ENCODE measurements at regions not wholly inside any gene's neighbourhood (a gene's known extent, or its start where the extent isn't known, plus 50 kb on each side); places are given as distances from the start of the nearest gene placed in this dataset.

DNA sequence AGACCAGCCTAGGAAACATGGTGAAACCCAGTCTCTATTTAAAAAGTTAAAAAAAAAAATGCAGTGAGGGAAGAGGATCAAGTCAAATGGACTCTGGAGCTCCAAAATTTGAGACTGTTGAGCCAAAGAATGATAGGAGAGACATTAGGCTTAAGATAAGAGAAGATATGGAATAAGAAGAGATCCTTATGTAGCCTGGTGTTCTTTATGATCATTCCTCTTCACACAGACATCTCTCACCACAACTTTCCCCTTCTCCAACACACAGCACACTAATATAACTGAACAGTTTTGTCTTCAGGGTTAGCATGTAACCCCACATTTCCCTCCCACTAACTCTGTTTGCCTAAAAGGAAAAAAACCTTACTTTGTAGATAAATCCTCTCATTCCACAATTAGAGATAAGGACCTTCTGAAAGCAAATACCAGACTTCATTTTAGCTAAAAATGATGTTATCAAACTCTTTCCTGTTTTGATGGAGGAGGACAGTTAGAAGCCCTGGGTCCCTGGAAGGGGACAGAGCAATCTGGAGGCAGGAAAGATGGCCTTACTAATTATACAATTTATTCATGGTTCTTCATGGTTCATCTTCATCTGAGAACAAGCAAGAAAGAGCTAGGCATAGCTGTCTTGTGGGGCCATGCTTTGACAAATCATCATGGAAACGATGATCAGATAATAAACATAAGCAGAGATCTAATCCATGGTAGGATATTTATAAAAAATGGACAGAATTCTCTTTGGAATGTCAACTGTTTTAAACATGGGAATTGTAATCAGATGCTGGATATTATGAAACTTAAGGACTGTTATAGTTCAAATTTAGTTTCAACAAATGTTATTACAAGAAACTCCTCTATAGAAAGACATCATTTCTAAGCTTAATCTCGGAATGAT, 96.7 kb upstream of the S1PR1 start:
- Histone ChIP-seq H3K4me3 (ENCODE audit: low read depth, low read length) (no peak overlapping the region), H3K9me3 (ENCODE audit: control insufficient read depth, insufficient read depth, low read depth, low read length) (no peaks in the 10 kb centered on the region), H3K27ac (ENCODE audit: extremely low read depth, low read depth, low read length) (no peak overlapping the region), H3K36me3 (ENCODE audit: control insufficient read depth in 2 of 2, insufficient read depth in 1 of 2, low read length in 2 of 2) (no peaks in the 10 kb centered on the region), H3K4me1 (ENCODE audit: control insufficient read depth, insufficient read depth, low read length) (peaks cover 8% of the 10 kb centered on the region)
- POLR2A ChIA-PET: interaction anchor here (1.2 kb wide), 1 partner anchor 148 kb away, joined by 4 read pairs; no protein-coding TSS in a partner anchor
- CTCF ChIA-PET: interaction anchor here (0.6 to 7.4 kb wide), 6 partner anchors 9 to 390 kb away, joined by 3 to 67 read pairs (median 4); no protein-coding TSS in a partner anchor
- TF ChIP-seq, protein P1, sequence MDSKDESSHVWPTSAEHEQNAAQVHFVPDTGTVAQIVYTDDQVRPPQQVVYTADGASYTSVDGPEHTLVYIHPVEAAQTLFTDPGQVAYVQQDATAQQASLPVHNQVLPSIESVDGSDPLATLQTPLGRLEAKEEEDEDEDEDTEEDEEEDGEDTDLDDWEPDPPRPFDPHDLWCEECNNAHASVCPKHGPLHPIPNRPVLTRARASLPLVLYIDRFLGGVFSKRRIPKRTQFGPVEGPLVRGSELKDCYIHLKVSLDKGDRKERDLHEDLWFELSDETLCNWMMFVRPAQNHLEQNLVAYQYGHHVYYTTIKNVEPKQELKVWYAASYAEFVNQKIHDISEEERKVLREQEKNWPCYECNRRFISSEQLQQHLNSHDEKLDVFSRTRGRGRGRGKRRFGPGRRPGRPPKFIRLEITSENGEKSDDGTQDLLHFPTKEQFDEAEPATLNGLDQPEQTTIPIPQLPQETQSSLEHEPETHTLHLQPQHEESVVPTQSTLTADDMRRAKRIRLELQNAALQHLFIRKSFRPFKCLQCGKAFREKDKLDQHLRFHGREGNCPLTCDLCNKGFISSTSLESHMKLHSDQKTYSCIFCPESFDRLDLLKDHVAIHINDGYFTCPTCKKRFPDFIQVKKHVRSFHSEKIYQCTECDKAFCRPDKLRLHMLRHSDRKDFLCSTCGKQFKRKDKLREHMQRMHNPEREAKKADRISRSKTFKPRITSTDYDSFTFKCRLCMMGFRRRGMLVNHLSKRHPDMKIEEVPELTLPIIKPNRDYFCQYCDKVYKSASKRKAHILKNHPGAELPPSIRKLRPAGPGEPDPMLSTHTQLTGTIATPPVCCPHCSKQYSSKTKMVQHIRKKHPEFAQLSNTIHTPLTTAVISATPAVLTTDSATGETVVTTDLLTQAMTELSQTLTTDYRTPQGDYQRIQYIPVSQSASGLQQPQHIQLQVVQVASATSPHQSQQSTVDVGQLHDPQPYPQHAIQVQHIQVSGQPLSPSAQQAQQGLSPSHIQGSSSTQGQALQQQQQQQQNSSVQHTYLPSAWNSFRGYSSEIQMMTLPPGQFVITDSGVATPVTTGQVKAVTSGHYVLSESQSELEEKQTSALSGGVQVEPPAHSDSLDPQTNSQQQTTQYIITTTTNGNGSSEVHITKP (tag by site-specific recombination; IDR thresholded peaks at IDR 0.05): no peak
- TF ChIP-seq YY1 (tag by site-specific recombination; IDR thresholded peaks at IDR 0.05) (no peak), ZNF670 (tag by site-specific recombination; IDR thresholded peaks at IDR 0.05; ENCODE audit: low read depth) (no peak), ZNF792 (tag by site-specific recombination; IDR thresholded peaks at IDR 0.05) (no peak), ZNF596 (tag by site-specific recombination; IDR thresholded peaks at IDR 0.05) (no peak), ZNF121 (tag by site-specific recombination; IDR thresholded peaks at IDR 0.05) (no peak), ZNF514 (tag by site-specific recombination; IDR thresholded peaks at IDR 0.05) (no peak), ZNF501 (tag by site-specific recombination; IDR thresholded peaks at IDR 0.05) (no peak), ZNF677 (tag by site-specific recombination; IDR thresholded peaks at IDR 0.05) (no peak), BCL11A (tag by site-specific recombination; IDR thresholded peaks at IDR 0.05; ENCODE audit: low read depth) (no peak), KLF9 (tag by site-specific recombination; IDR thresholded peaks at IDR 0.05; ENCODE audit: low read depth) (no peak), ZNF202 (tag by site-specific recombination; IDR thresholded peaks at IDR 0.05; ENCODE audit: borderline replicate concordance) (no peak), WT1 (tag by site-specific recombination; IDR thresholded peaks at IDR 0.05) (no peak), ZNF221 (tag by site-specific recombination; IDR thresholded peaks at IDR 0.05; ENCODE audit: borderline replicate concordance) (no peak), ZNF521 (tag by site-specific recombination; IDR thresholded peaks at IDR 0.05) (no peak), KLF1 (tag by site-specific recombination; IDR thresholded peaks at IDR 0.05) (no peak)

DNA sequence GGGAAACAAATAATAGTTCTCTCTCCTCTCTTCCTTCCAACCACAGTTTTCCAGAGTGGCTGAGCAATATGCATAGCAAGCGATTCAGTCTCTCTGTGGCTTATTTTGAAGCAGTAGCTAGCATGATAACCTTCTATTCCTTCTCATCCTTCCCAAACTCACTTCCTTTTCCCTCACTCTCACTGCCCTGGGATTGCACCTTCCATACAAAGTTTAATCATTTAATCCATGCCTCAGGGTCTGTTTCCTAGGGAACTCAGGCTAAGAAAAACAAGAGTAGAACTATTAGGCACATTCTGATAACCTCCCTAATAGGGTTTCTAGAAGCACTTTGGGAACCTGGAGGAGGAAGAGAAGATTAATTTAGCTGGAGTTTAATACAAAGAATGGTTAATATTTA, 97.7 kb upstream of the S1PR1 start:
- H3K4me3 ChIP-seq (ENCODE audit: low read depth, low read length): no peak overlapping the region
- H3K9me3 ChIP-seq (ENCODE audit: control insufficient read depth, insufficient read depth, low read depth, low read length): no peaks in the 10 kb centered on the region
- H3K4me1 ChIP-seq (ENCODE audit: control insufficient read depth, insufficient read depth, low read length): peaks cover 8% of the 10 kb centered on the region
- ChIA-PET POLR2A (interaction anchor here (1.2 kb wide), 1 partner anchor 149 kb away, joined by 4 read pairs; no protein-coding TSS in a partner anchor), CTCF (interaction anchor here (1.0 to 7.4 kb wide), 4 partner anchors 8 to 219 kb away, joined by 3 to 67 read pairs (median 4); no protein-coding TSS in a partner anchor)
- no peaks in the 10 kb centered on the region for H3K36me3 ChIP-seq (ENCODE audit: control insufficient read depth in 2 of 2, insufficient read depth in 1 of 2, low read length in 2 of 2)
- no peak overlapping the region for H3K27ac ChIP-seq (ENCODE audit: extremely low read depth, low read depth, low read length)
- no peak for TF ChIP-seq ZNF623 (tag by site-specific recombination; IDR thresholded peaks at IDR 0.05)
- no peak for TF ChIP-seq ZNF791 (tag by site-specific recombination; IDR thresholded peaks at IDR 0.05)
- no peak for TF ChIP-seq ZNF24 (tag by site-specific recombination; IDR thresholded peaks at IDR 0.05)
- no peak for TF ChIP-seq ZNF114 (tag by site-specific recombination; IDR thresholded peaks at IDR 0.05)
- TF ChIP-seq GLI2 (tag by site-specific recombination; IDR thresholded peaks at IDR 0.05; ENCODE audit: borderline replicate concordance, low read depth): no peak
- TF ChIP-seq ZBTB1 (tag by site-specific recombination; IDR thresholded peaks at IDR 0.05): no peak
- TF ChIP-seq, protein P2, sequence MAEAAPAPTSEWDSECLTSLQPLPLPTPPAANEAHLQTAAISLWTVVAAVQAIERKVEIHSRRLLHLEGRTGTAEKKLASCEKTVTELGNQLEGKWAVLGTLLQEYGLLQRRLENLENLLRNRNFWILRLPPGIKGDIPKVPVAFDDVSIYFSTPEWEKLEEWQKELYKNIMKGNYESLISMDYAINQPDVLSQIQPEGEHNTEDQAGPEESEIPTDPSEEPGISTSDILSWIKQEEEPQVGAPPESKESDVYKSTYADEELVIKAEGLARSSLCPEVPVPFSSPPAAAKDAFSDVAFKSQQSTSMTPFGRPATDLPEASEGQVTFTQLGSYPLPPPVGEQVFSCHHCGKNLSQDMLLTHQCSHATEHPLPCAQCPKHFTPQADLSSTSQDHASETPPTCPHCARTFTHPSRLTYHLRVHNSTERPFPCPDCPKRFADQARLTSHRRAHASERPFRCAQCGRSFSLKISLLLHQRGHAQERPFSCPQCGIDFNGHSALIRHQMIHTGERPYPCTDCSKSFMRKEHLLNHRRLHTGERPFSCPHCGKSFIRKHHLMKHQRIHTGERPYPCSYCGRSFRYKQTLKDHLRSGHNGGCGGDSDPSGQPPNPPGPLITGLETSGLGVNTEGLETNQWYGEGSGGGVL (tag by site-specific recombination; IDR thresholded peaks at IDR 0.05): no peak
- no peak for TF ChIP-seq SALL2 (tag by site-specific recombination; IDR thresholded peaks at IDR 0.05; ENCODE audit: borderline replicate concordance)

Data from HEK293 (cell line).